Sigmoid colon (tissue), 4 donors: ENCODE measurements at regions not wholly inside any gene's neighbourhood (a gene's known extent, or its start where the extent isn't known, plus 50 kb on each side); places are given as distances from the start of the nearest gene placed in this dataset.

Experiments
- CTCF ChIP-seq, 4 experiments: fragments of 450-650 bp in 3 of 4; fragments of 200-600 bp in 1 of 4; IDR thresholded peaks; one replicate each; pipeline ENCODE4 v1.5.1; 2016 to 2019; ENCODE audit warnings: antibody characterized with exemption in 4 of 4, mild to moderate bottlenecking in 3 of 4, moderate library complexity in 2 of 4
- EP300 ChIP-seq, 4 donors: sonication (generic); formaldehyde crosslinking; IDR thresholded peaks; one replicate each; pipeline ENCODE4 v1.6.1; 2017; ENCODE audit warnings: antibody characterized with exemption in 4 of 4
- POLR2A ChIP-seq, 2 donors: fragments of 450-650 bp; IDR thresholded peaks; one replicate each; pipeline ENCODE4 v1.6.1; 2016; ENCODE audit warnings: antibody characterized with exemption in 2 of 2, mild to moderate bottlenecking in 2 of 2, moderate library complexity in 2 of 2
- POLR2AphosphoS5 ChIP-seq, 4 donors: sonication (generic); formaldehyde crosslinking; IDR thresholded peaks; one replicate each; pipeline ENCODE4 v1.6.1; 2017; ENCODE audit warnings: antibody characterized with exemption in 4 of 4

GRCh38 chr11:45054956-45055355, 91.5 kb upstream of the PRDM11 start:
- TF ChIP-seq CTCF (IDR thresholded peaks at IDR 0.05), result no peak
- TF ChIP-seq POLR2A (IDR thresholded peaks at IDR 0.05), result no peak
- TF ChIP-seq EP300 (IDR thresholded peaks at IDR 0.05), result no peak
- no peak for TF ChIP-seq POLR2AphosphoS5 (IDR thresholded peaks at IDR 0.05)
